Smooth muscle cell (in vitro differentiated cells): ENCODE measurements at regions not wholly inside any gene's neighbourhood (a gene's known extent, or its start where the extent isn't known, plus 50 kb on each side); places are given as distances from the start of the nearest gene placed in this dataset.
"Not testable (repeated sequence)": the region's sequence is repeated elsewhere in the genome, so short reads cannot be mapped to it uniquely, and the experiment has no call there.

Experiments
- DNase-seq: peaks from one replicate; lab custom pipeline; 2025; ENCODE audit not compliant: unreplicated experiment; lab: John Stamatoyannopoulos, UW
- H2AFZ ChIP-seq: fragments of 200-600 bp; sonication (generic); 2 replicates; pipeline ENCODE4 v1.6.0; 2016; ENCODE audit warnings: antibody characterized with exemption, low read depth, mild to moderate bottlenecking
- H3F3A ChIP-seq: fragments of 200-600 bp; sonication (generic); 2 replicates; pipeline ENCODE4 v1.6.0; 2017; ENCODE audit warnings: antibody characterized with exemption, low read depth
- H3K27ac ChIP-seq: fragments of 200-600 bp; sonication (generic); 2 replicates; pipeline ENCODE4 v1.5.1; 2016; ENCODE audit warnings: low read depth, mild to moderate bottlenecking
- H3K27me3 ChIP-seq: fragments of 200-600 bp; sonication (generic); 2 replicates; pipeline ENCODE4 v1.6.1; 2016; ENCODE audit warnings: low read depth, mild to moderate bottlenecking
- H3K36me3 ChIP-seq: fragments of 200-600 bp; sonication (generic); 2 replicates; pipeline ENCODE4 v1.5.1; 2016; ENCODE audit warnings: low read depth
- H3K4me1 ChIP-seq: fragments of 200-600 bp; sonication (generic); 2 replicates; pipeline ENCODE4 v1.5.1; 2016; ENCODE audit warnings: low read depth
- H3K4me2 ChIP-seq: fragments of 200-600 bp; sonication (generic); 2 replicates; pipeline ENCODE4 v1.6.0; 2016; ENCODE audit warnings: mild to moderate bottlenecking
- H3K4me3 ChIP-seq: fragments of 200-600 bp; sonication (generic); 2 replicates; pipeline ENCODE4 v1.5.1; 2016; ENCODE audit warnings: mild to moderate bottlenecking
- H3K79me2 ChIP-seq: fragments of 200-600 bp; sonication (generic); 2 replicates; pipeline ENCODE4 v1.6.0; 2016; ENCODE audit warnings: low read depth, mild to moderate bottlenecking
- H3K9ac ChIP-seq: fragments of 200-600 bp; sonication (generic); 2 replicates; pipeline ENCODE4 v1.6.0; 2016; ENCODE audit warnings: low read depth
- H3K9me3 ChIP-seq: fragments of 200-600 bp; sonication (generic); replicated peaks from 2 replicates; pipeline ENCODE4 v1.5.1; 2016; ENCODE audit warnings: low read depth
- H4K20me1 ChIP-seq: fragments of 200-600 bp; sonication (generic); 2 replicates; pipeline ENCODE4 v1.6.0; 2016; ENCODE audit warnings: low read depth
- CTCF ChIP-seq: fragments of 200-600 bp; sonication (generic); IDR thresholded peaks from 2 replicates; pipeline ENCODE4 v1.5.1; 2017; ENCODE audit warnings: borderline replicate concordance, mild to moderate bottlenecking, antibody characterized with exemption; ENCODE audit not compliant: insufficient read depth, poor library complexity, severe bottlenecking
- WGBS: methylation state at CpG from one replicate; pipeline ENCODE4 v1.1.7; 2016; ENCODE audit warnings: low lambda C conversion rate; 5-methylcytosine and 5-hydroxymethylcytosine counted together

GRCh38 chr9:95573463-95573862, 56.7 kb upstream of the PTCH1 start:
- no peaks in the 10 kb centered on the region for H4K20me1 ChIP-seq
- no peak for DNase-seq
- no peaks in the 10 kb centered on the region for H3K36me3 ChIP-seq
- no peak overlapping the region for H3K4me3 ChIP-seq
- TF ChIP-seq CTCF = no peak
- H3K79me2 ChIP-seq = no peaks in the 10 kb centered on the region
- H3K9ac ChIP-seq = no peak overlapping the region
- no peak overlapping the region for H2AFZ ChIP-seq
- H3K4me2 ChIP-seq = no peak overlapping the region
- no peak overlapping the region for H3K27ac ChIP-seq
- no peaks in the 10 kb centered on the region for H3K27me3 ChIP-seq
- 71% methylated on average over 8 of the region's 8 CpGs for WGBS
- no peaks in the 10 kb centered on the region for H3K9me3 ChIP-seq
- no peaks in the 10 kb centered on the region for H3F3A ChIP-seq
- peaks cover 6% of the 10 kb centered on the region for H3K4me1 ChIP-seq

- no peak for DNase-seq
- Histone ChIP-seq H2AFZ (no peak overlapping the region), H3F3A (no peaks in the 10 kb centered on the region), H3K9me3 (no peaks in the 10 kb centered on the region), H3K27me3 (no peaks in the 10 kb centered on the region), H3K4me1 (peaks cover 6% of the 10 kb centered on the region), H3K4me3 (no peak overlapping the region), H3K79me2 (no peaks in the 10 kb centered on the region), H4K20me1 (no peaks in the 10 kb centered on the region), H3K36me3 (no peaks in the 10 kb centered on the region), H3K9ac (no peak overlapping the region), H3K27ac (no peak overlapping the region), H3K4me2 (no peak overlapping the region)
- no peak for TF ChIP-seq CTCF
- WGBS = 81% methylated on average over 25 of the region's 25 CpGs
Measured at GRCh38 chr9:95572381-95573151, 55.8 kb upstream of the PTCH1 start.

GRCh38 chr9:95570646-95571045, 53.9 kb upstream of the PTCH1 start:
- Histone ChIP-seq H3K4me2 (peak overlapping the region; percentile 84), H3K9me3 (no peaks in the 10 kb centered on the region), H3K4me1 (peaks cover 6% of the 10 kb centered on the region), H3K27me3 (no peaks in the 10 kb centered on the region), H3K79me2 (no peaks in the 10 kb centered on the region), H3K4me3 (no peak overlapping the region), H3K36me3 (no peaks in the 10 kb centered on the region), H4K20me1 (no peaks in the 10 kb centered on the region), H2AFZ (no peak overlapping the region), H3K9ac (no peak overlapping the region), H3K27ac (peak overlapping the region; percentile 75), H3F3A (no peaks in the 10 kb centered on the region)
- DNase-seq = no peak
- 42% methylated on average over 11 of the region's 11 CpGs for WGBS
- no peak for TF ChIP-seq CTCF

GRCh38 chr9:95570150-95570549, 53.4 kb upstream of the PTCH1 start:
- peak overlapping the region; percentile 75 for H3K27ac ChIP-seq
- H3K9me3 ChIP-seq = no peaks in the 10 kb centered on the region
- peaks cover 6% of the 10 kb centered on the region for H3K4me1 ChIP-seq
- H2AFZ ChIP-seq = no peak overlapping the region
- H3K79me2 ChIP-seq = no peaks in the 10 kb centered on the region
- no peaks in the 10 kb centered on the region for H3F3A ChIP-seq
- peak overlapping the region; percentile 84 for H3K4me2 ChIP-seq
- no peak overlapping the region for H3K9ac ChIP-seq
- no peaks in the 10 kb centered on the region for H4K20me1 ChIP-seq
- no peak for DNase-seq
- H3K4me3 ChIP-seq = peak overlapping the region; percentile 11
- no peak for TF ChIP-seq CTCF
- H3K27me3 ChIP-seq = no peaks in the 10 kb centered on the region
- no peaks in the 10 kb centered on the region for H3K36me3 ChIP-seq
- WGBS = 7% methylated on average over 22 of the region's 22 CpGs

GRCh38 chr9:95568735-95569134, 52.0 kb upstream of the PTCH1 start:
- not testable (repeated sequence) for H4K20me1 ChIP-seq, H3K36me3 ChIP-seq, H3K27ac ChIP-seq, DNase-seq, H2AFZ ChIP-seq, H3K27me3 ChIP-seq, H3K79me2 ChIP-seq, H3K4me1 ChIP-seq, H3F3A ChIP-seq, H3K9me3 ChIP-seq, H3K4me3 ChIP-seq, H3K4me2 ChIP-seq, H3K9ac ChIP-seq
- 97% methylated on average over 10 of the region's 10 CpGs for WGBS
